ENCODE measurements at regions not wholly inside any gene's neighbourhood (a gene's known extent, or its start where the extent isn't known, plus 50 kb on each side); places are given as distances from the start of the nearest gene placed in this dataset.

DNA sequence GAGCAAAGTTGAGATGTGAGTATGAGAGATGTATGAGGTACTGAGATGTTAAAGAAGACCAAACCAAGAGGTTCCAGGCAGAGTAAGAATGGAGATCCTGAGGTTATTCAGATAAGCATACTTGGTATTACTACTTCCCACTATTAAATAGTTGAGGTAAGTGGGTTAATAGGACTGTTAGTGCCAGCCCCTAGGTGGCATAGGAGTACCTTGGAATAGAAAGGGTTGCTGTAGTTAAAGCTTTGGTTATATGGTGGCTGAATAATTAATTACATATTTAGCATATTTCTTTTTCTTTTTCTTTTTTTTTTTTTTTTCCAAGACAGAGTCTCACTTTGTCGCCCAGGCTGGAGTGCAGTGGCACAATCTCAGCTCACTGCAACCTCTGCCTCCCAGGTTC lies 397.9 kb upstream of the TMPRSS15 start:
- TF ChIP-seq CTCF (IDR thresholded peaks at IDR 0.05 in 2 of 3, conservative IDR thresholded peaks at IDR 0.05 in 1 of 3; ENCODE audit: insufficient read depth in 2 of 3, low read depth in 1 of 3, low read length in 3 of 3) (no peak), JUN (IDR thresholded peaks at IDR 0.05; ENCODE audit: borderline replicate concordance, low read depth, low read length) (no peak), JUN (CRISPR knock-in tag; IDR thresholded peaks at IDR 0.05; ENCODE audit: borderline replicate concordance) (no peak), ZNF12 (CRISPR knock-in tag; IDR thresholded peaks at IDR 0.05) (no peak), USF2 (CRISPR knock-in tag; IDR thresholded peaks at IDR 0.05) (no peak), FOXK1 (CRISPR knock-in tag; IDR thresholded peaks at IDR 0.05; ENCODE audit: borderline replicate concordance) (no peak), FOXM1 (IDR thresholded peaks at IDR 0.05; ENCODE audit: low read depth) (no peak), FOXM1 (CRISPR knock-in tag; IDR thresholded peaks at IDR 0.05; ENCODE audit: low read depth) (no peak)

Data from K562 (cell line).